HL-60 (cell line): ENCODE measurements at regions not wholly inside any gene's neighbourhood (a gene's known extent, or its start where the extent isn't known, plus 50 kb on each side); places are given as distances from the start of the nearest gene placed in this dataset.

Source experiments
- DNase-seq, 2 experiments: peaks; one replicate each; pipeline ENCODE4 v3.0.0-alpha.2; 2010 to 2020; ENCODE audit warnings: low read depth in 1 of 2, low spot score in 1 of 2
- H3K27ac ChIP-seq: fragments of 250-450 bp; sonication (Bioruptor Pico); replicated peaks from 2 replicates; pipeline ENCODE4 v1.5.1; 2020; ENCODE audit warnings: mild to moderate bottlenecking, moderate library complexity
- H3K27me3 ChIP-seq: fragments of 250-450 bp; sonication (Bioruptor Pico); 2 replicates; pipeline ENCODE4 v1.5.1; 2021; ENCODE audit warnings: mild to moderate bottlenecking, moderate library complexity; ENCODE audit not compliant: insufficient read depth, poor library complexity, severe bottlenecking
- H3K4me3 ChIP-seq: replicated peaks from 2 replicates; pipeline ENCODE4 v1.5.1; 2011; ENCODE audit warnings: mild to moderate bottlenecking, control low read depth, low read length; ENCODE audit not compliant: insufficient read depth
- CTCF ChIP-seq: IDR thresholded peaks from one replicate; pipeline ENCODE4 v1.5.1; 2011; ENCODE audit warnings: low read length, control low read depth, inconsistent platforms; ENCODE audit not compliant: insufficient read depth
- GABPA ChIP-seq: IDR thresholded peaks from 2 replicates; pipeline ENCODE4 v1.6.1; 2012; ENCODE audit warnings: low read depth
- POLR2AphosphoS5 ChIP-seq: IDR thresholded peaks from 2 replicates; pipeline ENCODE4 v1.6.1; 2012; ENCODE audit warnings: low read depth
- REST ChIP-seq: IDR thresholded peaks from 2 replicates; pipeline ENCODE4 v1.6.1; 2012; ENCODE audit warnings: low read depth; ENCODE audit not compliant: insufficient replicate concordance
- SPI1 ChIP-seq: IDR thresholded peaks from 2 replicates; pipeline ENCODE4 v1.6.1; 2012; ENCODE audit warnings: low read depth, mild to moderate bottlenecking, borderline replicate concordance

GRCh38 chr13:74322562-74322961 is 188.4 kb upstream of the KLF12 start:
- no peak overlapping the region for H3K4me3 ChIP-seq
- no peak overlapping the region for H3K27ac ChIP-seq
- no peaks in the 10 kb centered on the region for H3K27me3 ChIP-seq
- DNase-seq = no peak
- TF ChIP-seq REST = no peak

DNA sequence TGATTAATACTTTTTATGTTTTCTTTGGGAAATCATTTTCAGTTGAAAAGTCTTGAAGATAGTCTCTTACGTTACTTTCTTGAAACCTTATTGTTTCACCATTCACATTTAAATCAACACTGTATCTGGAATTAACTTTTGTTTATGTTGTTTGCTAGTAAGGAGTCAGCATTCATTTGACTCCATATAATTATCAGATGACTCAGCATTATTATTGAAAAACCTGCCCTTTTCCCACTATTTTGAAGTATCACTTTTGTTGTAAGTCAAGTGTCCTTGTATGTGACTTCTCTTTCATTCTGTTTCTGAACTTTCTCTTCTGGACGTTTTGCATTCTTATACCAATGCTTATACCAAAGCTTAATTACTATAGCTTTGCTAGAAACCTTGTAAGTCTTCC is 186.1 kb upstream of the KLF12 start:
- no peak overlapping the region for H3K4me3 ChIP-seq
- H3K27ac ChIP-seq = no peak overlapping the region
- no peak for DNase-seq
- H3K27me3 ChIP-seq = no peaks in the 10 kb centered on the region
- no peak for TF ChIP-seq REST
- no peak for TF ChIP-seq POLR2AphosphoS5
- TF ChIP-seq SPI1 = no peak
- no peak for TF ChIP-seq GABPA
- TF ChIP-seq CTCF = no peak

DNA sequence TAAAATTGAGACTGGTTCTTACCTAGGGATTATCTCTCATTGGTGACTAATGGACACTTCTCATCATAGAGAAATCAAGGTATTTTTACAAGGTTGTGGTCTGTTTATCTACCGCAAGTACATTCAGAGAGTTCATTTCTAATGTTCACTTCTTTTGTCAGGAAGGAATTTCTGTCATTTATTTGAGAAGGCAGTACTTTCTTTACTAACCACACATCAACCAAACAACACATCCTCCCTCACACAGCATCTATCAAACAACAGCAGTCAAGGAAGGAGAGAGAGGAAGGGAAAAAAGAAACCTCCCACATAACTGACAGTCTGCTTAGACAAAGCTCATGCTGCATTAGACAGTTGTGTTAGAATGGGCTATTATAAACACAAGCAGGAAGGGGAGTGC is 182.3 kb upstream of the KLF12 start:
- H3K27me3 ChIP-seq = no peaks in the 10 kb centered on the region
- H3K27ac ChIP-seq = no peak overlapping the region
- no peak for DNase-seq
- TF ChIP-seq POLR2AphosphoS5 (no peak), SPI1 (no peak), REST (no peak), CTCF (no peak), GABPA (no peak)
- H3K4me3 ChIP-seq = no peak overlapping the region

DNA sequence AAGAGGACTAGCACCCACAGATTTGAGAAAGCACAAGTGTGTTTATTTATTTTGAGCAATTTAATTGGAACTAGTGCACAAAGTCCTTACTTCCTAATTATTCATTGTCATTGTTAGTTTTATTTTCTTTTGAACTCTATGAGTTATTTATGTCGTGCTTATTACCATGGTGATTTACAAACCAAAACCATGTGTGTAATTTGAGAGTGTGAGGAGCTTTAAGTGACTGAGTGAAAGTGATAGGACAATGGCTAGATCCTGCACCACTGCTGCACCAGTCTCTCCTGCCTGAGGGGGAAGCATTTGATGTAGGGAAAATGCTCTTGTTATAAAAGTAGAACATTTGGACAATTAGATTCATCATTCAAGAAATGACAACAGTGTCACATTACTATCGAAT is 172.3 kb upstream of the KLF12 start:
- Histone ChIP-seq H3K4me3 (no peak overlapping the region), H3K27me3 (no peaks in the 10 kb centered on the region), H3K27ac (no peak overlapping the region)
- no peak for DNase-seq
- TF ChIP-seq REST (no peak), SPI1 (no peak), GABPA (no peak), POLR2AphosphoS5 (no peak), CTCF (no peak)
